Stomach (tissue), 8 donors: ENCODE measurements at regions not wholly inside any gene's neighbourhood (a gene's known extent, or its start where the extent isn't known, plus 50 kb on each side); places are given as distances from the start of the nearest gene placed in this dataset.
"Not testable (repeated sequence)": the region's sequence is repeated elsewhere in the genome, so short reads cannot be mapped to it uniquely, and the experiment has no call there.

Source experiments
- DNase-seq, 2 donors: peaks; one replicate each; pipeline versions ENCODE4 v3.0.0 to v3.0.0-alpha.2; 2013 to 2019
- H3K27ac ChIP-seq, 5 donors: fragments of 200-600 bp in 4 of 5; sonication (generic) in 4 of 5; one replicate each; pipeline ENCODE4 v1.5.1; 2013 to 2019; ENCODE audit warnings: mild to moderate bottlenecking in 1 of 5, moderate library complexity in 1 of 5
- H3K27me3 ChIP-seq, 3 donors: fragments of 200-600 bp; sonication (generic); one replicate each; pipeline ENCODE4 v1.5.1; 2017 to 2019; ENCODE audit warnings: mixed run types in 1 of 3
- H3K36me3 ChIP-seq, 4 donors: fragments of 200-600 bp; sonication (generic); 1 replicate in 3 of 4; 2 replicates in 1 of 4; pipeline ENCODE4 v1.5.1; 2016 to 2019
- H3K4me1 ChIP-seq, 4 donors: fragments of 200-600 bp; sonication (generic); one replicate each; pipeline ENCODE4 v1.5.1; 2016 to 2019
- H3K4me3 ChIP-seq, 4 donors: fragments of 200-600 bp; sonication (generic) in 3 of 4; one replicate each; pipeline ENCODE4 v1.5.1; 2016 to 2019; ENCODE audit warnings: mild to moderate bottlenecking in 1 of 4
- H3K9me3 ChIP-seq, 4 donors: fragments of 200-600 bp; sonication (generic); one replicate each; pipeline ENCODE4 v1.5.1; 2016 to 2019
- EP300 ChIP-seq: sonication (generic); formaldehyde crosslinking; IDR thresholded peaks from one replicate; pipeline ENCODE4 v1.6.1; 2017; ENCODE audit warnings: antibody characterized with exemption
- POLR2A ChIP-seq, 4 donors: fragments of 450-650 bp; IDR thresholded peaks; one replicate each; pipeline ENCODE4 v1.6.1; 2016; ENCODE audit warnings: antibody characterized with exemption in 4 of 4, control low read depth in 2 of 4, mild to moderate bottlenecking in 1 of 4, moderate library complexity in 1 of 4
- POLR2AphosphoS5 ChIP-seq, 3 donors: sonication (generic); formaldehyde crosslinking; IDR thresholded peaks; one replicate each; pipeline ENCODE4 v1.6.1; 2016; ENCODE audit warnings: antibody characterized with exemption in 3 of 3
- whole genome bisulfite sequencing, 5 donors: extraction: QIAGEN DNeasy Blood & Tissue Kit in 3 of 5; methylation state at CpG; one replicate each; pipeline versions ENCODE4 v1.1.5 to v1.1.7; 2013 to 2018; 5-methylcytosine and 5-hydroxymethylcytosine counted together
- intact Hi-C: fragments of 100-400 bp; cut with DNase I; formaldehyde crosslinking; loops from one replicate; pipeline ENCODE4 v1.15.1; 2023; ENCODE audit warnings: low total_unique reads
- TF ChIP-seq, protein P1 (sequence below), 7 experiments: fragments of 450-650 bp in 4 of 7; fragments of 200-600 bp in 3 of 7; sonication (generic) in 3 of 7; IDR thresholded peaks; one replicate each; pipeline ENCODE4 v1.5.1; 2016 to 2019; ENCODE audit warnings: antibody characterized with exemption in 7 of 7, control low read depth in 2 of 7, mild to moderate bottlenecking in 1 of 7
- donor health status: healthy with polysubstance abuse.
- donor health status: Bipolar disorder and iron deficiency.
- donor health status: healthy.

DNA sequence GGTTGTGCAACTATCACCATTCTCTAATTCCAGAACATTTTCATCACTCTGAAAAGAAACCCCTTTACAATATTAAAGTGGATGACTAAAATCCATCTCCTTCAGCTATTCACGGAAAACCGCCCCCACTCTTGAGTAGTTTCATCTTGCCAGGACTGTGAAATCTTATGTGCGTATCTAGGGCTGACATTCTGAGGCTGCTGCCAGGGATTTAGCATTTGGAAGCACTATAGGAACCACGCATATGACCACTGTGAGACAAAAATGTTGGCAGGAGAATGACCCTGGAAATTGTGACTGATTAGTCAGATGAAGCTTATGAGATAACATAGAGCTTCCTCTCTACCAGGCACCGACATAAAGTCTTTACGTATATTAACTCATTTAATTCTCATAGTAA lies 305.2 kb upstream of the PDE3A start:
- H3K4me3 ChIP-seq = no peak overlapping the region
- WGBS, 5 donors = 75 to 91% (median 82%) methylated on average over 6 of the region's 6 CpGs
- H3K36me3 ChIP-seq = no peaks in the 10 kb centered on the region
- intact Hi-C loops = no loop called here
- no peak overlapping the region for H3K27ac ChIP-seq
- TF ChIP-seq EP300 = no peak
- no peak for TF ChIP-seq POLR2A (IDR thresholded peaks at IDR 0.05)
- no peak for TF ChIP-seq POLR2AphosphoS5 (IDR thresholded peaks at IDR 0.05)
- TF ChIP-seq, protein P1, sequence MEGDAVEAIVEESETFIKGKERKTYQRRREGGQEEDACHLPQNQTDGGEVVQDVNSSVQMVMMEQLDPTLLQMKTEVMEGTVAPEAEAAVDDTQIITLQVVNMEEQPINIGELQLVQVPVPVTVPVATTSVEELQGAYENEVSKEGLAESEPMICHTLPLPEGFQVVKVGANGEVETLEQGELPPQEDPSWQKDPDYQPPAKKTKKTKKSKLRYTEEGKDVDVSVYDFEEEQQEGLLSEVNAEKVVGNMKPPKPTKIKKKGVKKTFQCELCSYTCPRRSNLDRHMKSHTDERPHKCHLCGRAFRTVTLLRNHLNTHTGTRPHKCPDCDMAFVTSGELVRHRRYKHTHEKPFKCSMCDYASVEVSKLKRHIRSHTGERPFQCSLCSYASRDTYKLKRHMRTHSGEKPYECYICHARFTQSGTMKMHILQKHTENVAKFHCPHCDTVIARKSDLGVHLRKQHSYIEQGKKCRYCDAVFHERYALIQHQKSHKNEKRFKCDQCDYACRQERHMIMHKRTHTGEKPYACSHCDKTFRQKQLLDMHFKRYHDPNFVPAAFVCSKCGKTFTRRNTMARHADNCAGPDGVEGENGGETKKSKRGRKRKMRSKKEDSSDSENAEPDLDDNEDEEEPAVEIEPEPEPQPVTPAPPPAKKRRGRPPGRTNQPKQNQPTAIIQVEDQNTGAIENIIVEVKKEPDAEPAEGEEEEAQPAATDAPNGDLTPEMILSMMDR (IDR thresholded peaks at IDR 0.05) = no peak
- peak in 1 of 2 donors; percentile 60 for DNase-seq
- H3K9me3 ChIP-seq = peaks cover 0 to 23% (median under 1%) of the 10 kb centered on the region in 4 donors
- H3K4me1 ChIP-seq = no peaks in the 10 kb centered on the region
- H3K27me3 ChIP-seq = peaks cover 0 to 10% (median 0%) of the 10 kb centered on the region in 3 donors

DNA sequence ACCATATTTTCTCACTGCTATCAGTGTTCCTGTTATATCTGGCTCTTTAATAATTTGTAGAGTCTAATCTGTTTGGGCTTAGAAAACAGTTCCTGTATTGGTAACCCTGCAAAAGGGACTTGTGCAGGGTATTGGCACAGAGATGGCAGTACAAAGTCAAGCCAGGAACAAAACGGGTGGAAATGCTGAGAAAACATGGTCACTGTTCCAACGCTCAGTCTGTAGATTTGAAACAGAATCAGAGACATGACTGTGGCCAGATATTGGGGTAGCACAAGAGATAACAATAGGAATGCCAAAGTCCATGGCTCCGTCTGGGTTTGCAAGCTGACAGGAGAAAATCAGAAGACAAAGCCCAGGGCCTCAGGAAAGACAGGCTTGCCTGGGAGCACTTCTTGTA lies 290.7 kb upstream of the PDE3A start:
- Histone ChIP-seq H3K9me3 (no peaks in the 10 kb centered on the region), H3K4me3 (no peak overlapping the region), H3K27ac (no peak overlapping the region), H3K27me3 (no peaks in the 10 kb centered on the region), H3K36me3 (no peaks in the 10 kb centered on the region), H3K4me1 (peaks cover 0 to 3% (median 0%) of the 10 kb centered on the region in 4 donors)
- WGBS, 5 donors = 23 to 54% (median 49%) methylated on average over 3 of the region's 3 CpGs
- intact Hi-C loops = no loop called here
- DNase-seq = no peak
- TF ChIP-seq, protein P1 (IDR thresholded peaks at IDR 0.05) = no peak
- TF ChIP-seq POLR2AphosphoS5 (IDR thresholded peaks at IDR 0.05) (no peak), EP300 (no peak), POLR2A (IDR thresholded peaks at IDR 0.05) (no peak)

DNA sequence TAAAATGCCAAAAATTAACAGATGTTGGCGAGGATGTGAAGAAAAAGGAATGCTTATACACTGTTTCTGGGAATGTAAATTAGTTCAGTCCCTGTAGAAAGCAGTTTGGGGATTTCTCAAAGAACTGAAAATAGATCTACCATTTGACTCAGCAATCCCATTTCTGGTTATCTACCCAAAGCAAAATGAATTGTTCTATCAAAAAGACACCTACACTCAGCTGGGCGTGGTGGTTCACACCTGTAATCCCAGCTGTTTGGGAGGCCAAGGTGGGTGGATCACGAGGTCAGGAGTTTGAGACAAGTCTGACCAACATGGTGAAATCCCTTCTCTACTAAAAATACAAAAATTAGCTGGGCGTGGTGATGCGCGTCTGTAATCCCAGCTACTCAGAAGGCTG lies 279.3 kb upstream of the PDE3A start:
- TF ChIP-seq EP300 (no peak), POLR2AphosphoS5 (IDR thresholded peaks at IDR 0.05) (no peak), POLR2A (IDR thresholded peaks at IDR 0.05) (no peak)
- TF ChIP-seq, protein P1 (IDR thresholded peaks at IDR 0.05) = no peak

DNA sequence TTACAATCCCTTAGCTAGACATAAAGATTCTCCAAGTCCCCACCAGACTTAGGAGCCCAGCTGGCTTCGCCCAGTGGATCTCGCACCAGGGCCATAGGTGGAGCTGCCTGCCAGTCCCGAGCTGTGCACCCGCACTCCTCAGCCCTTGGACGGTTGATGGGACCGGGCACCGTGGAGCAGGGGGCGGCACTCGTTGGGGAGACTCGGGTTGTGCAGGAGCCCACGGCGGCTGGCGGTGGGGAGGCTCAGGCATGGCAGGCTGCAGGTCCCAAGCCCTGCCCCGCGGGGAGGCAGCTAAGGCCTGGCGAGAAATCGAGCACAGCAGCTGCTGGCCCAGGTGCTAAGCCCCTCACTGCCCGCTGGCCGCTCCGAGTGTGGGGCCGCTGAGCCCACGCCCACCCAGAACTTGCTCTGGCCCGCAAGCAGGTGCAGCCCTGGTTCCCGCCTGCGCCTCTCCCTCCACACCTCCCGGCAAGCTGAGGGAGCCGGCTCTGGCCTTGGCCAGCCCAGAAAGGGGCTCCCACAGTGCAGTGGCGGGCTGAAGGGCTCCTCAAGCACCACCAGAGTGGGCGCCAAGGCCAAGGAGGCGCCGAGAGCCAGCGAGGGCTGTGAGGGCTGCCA lies 275.0 kb upstream of the PDE3A start:
- 88 to 94% (median 91%) methylated on average over 25 to 32 of the region's 32 CpGs for WGBS, 5 donors
- H3K27ac ChIP-seq, DNase-seq, H3K9me3 ChIP-seq, H3K4me1 ChIP-seq, H3K27me3 ChIP-seq, H3K4me3 ChIP-seq, H3K36me3 ChIP-seq, intact Hi-C loops: not testable (repeated sequence)

More for the DNA sequence above, 279.3 kb upstream of the PDE3A start:
- Histone ChIP-seq H3K9me3 (peaks cover 4 to 9% (median 6%) of the 10 kb centered on the region in 4 donors), H3K36me3 (no peaks in the 10 kb centered on the region), H3K4me1 (no peaks in the 10 kb centered on the region), H3K4me3 (no peak overlapping the region), H3K27ac (no peak overlapping the region), H3K27me3 (no peaks in the 10 kb centered on the region)
- no peak for DNase-seq
- intact Hi-C loops = no loop called here
- WGBS, 5 donors = 79 to 89% (median 84%) methylated on average over 6 of the region's 6 CpGs

DNA sequence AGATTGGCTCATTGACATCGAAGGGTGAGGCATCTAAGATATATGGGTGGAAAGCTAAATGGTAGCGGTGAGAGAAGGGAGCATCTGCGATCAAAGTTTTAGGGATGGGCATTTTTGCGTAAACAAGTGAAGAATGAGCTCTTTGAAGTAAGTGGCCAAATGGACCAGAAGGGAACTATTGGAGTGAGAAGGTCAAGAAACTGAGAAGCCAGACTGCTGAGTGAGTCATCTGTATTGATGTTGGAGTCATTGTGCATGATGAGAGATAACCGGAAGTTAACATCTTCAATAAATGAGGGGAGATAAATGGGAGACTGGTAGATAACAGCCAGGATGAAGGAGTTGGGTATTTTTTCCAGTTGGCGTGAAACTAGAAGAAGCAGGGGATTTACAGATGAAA lies 271.9 kb upstream of the PDE3A start:
- no peak for DNase-seq
- Histone ChIP-seq H3K36me3 (no peaks in the 10 kb centered on the region), H3K4me3 (no peak overlapping the region), H3K4me1 (no peaks in the 10 kb centered on the region), H3K27me3 (peaks cover 0 to 5% (median 0%) of the 10 kb centered on the region in 3 donors), H3K27ac (no peak overlapping the region), H3K9me3 (peaks cover 4 to 9% (median 6%) of the 10 kb centered on the region in 4 donors)
- WGBS, 5 donors = 72 to 86% (median 80%) methylated on average over 6 of the region's 6 CpGs
- intact Hi-C loops = no loop called here
- TF ChIP-seq POLR2A (IDR thresholded peaks at IDR 0.05) (no peak), POLR2AphosphoS5 (IDR thresholded peaks at IDR 0.05) (no peak), EP300 (no peak)
- TF ChIP-seq, protein P1 (IDR thresholded peaks at IDR 0.05) = no peak
